ENCODE measurements at regions not wholly inside any gene's neighbourhood (a gene's known extent, or its start where the extent isn't known, plus 50 kb on each side); places are given as distances from the start of the nearest gene placed in this dataset.

- no peak for DNase-seq (ENCODE audit: low spot score)
Observed at GRCh38 chr14:22477569-22478194, 111.3 kb downstream of the DAD1 start.

DNA sequence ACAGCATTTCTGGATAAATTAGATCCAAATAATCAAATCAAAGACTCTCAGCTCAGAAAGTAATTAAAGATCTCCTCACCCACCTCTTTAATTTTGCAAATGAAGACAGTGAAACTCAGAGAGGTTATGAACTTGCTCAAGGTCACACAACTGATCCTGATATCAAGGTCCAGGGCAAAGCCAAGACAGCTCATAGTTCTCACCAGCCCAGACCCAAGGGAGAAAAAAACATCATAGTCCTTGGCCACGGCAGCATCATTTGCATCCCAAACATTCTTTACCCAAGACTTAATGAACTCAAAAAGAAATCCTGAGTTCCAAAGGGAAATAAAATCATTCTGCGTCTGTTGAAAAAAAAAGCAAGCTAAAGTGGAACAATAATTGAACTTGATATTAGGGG lies 112.1 kb downstream of the DAD1 start:
- DNase-seq (ENCODE audit: low spot score), result no peak

DNA sequence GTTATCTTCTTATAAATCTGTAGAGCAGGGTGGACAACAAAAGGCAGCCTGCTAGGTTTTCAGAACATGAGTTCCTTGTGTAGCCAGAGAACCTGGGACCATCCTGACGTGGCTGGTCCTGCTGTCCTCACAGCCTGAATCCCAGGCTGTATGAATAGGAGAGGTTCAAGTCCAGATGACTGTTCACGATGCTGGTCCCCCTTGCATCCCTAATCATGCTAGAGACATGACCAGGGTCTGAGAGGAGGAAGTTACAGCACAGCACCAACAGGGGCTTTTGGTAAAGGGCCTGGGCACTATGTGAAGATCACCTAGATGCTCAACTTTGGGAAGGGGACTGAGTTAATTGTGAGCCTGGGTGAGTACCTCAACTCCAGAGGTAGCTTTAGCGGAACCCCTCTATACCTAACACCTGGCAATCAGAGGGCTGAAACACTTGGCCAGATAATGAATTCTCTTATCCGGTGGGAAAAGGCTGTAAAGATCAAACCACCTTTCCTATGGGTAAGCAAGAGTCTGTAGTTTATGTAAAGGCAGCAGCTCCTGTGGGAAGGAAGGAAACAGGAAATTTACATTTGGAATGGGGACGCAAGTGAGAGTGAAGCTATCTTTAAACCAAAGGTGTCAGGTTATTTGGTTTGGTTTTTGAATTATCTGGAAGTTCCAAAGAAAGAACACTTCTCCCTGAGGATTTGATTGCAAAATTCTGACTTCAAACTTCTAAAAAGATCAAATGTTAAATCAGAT lies 112.8 kb downstream of the DAD1 start:
- DNase-seq (ENCODE audit: low spot score), result no peak

GRCh38 chr14:22475381-22475780 lies 113.6 kb downstream of the DAD1 start:
- DNase-seq (ENCODE audit: low spot score), result no peak

DNA sequence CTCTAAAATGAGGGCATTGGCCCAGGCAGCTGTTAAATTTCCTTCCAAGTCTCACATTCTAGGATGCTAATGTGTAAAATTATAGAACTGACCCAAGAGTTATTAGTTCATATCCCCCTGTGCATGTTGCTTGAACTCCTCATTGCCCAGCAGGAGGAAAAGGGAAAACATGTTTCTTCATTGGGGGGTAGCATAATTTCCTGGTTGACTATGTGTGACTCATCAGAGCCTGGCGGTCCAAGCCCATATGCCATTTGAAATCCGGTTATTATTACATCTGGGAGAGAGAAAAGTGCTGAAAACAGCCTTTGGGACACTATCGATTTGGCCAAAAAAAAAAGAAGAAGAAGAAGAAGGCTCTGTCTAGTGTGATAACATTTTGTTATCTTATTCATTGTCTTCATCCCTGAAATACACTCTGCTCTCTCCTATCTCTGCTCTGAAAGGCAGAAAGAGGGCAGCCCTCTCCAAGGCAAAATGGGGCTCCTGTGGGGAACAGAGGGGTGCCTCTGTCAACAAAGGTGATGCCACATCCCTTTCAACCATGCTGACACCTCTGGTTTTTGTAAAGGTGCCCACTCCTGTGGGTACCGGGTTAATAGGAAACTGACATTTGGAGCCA lies 114.2 kb downstream of the DAD1 start:
- DNase-seq (ENCODE audit: low spot score), result no peak

DNA sequence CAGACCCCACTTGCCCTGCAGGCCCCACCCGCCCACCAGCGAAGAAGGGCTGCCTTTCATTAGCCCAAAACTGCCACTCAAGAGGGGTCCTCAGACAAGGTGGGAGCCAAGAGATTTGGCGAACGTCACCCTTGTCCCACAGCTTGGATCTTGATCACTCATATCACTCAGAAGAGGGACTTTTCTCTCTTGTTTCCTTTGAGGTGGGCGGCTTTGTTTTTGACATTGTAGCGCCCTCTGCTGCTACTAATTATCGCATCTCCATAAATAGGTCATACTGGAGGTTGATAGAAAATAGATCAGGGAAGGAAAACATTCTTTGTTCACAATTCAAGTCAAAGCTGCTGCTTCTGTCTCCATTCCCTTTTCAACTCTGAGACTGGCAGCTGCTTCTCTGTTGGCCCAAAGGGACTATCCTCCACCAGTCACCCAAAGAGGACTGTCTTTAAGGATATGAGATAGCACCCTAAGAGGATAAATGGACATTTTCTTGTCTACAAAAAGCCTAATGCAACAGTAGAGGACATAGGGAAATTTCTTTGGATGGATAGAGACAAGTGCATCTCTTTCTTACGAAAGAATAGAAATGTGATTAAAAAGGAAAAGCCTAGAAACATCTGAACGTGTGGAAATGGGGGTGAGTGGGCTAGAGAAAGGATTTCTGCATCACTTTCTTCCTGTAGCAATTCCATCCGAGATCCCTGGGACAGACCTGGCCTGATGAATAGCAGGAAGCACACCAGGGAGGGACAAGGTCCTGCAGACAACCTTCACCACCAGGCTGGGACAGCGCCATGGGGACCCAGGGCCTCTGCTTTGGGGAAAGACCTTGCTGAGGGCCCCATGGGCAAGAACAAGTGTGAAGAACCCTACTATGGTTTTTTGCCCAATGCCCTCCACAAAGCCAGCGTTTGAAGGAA lies 115.8 kb downstream of the DAD1 start:
- peak; percentile 24 for DNase-seq (ENCODE audit: low spot score)

GRCh38 chr14:22472466-22472865 lies 116.6 kb downstream of the DAD1 start:
- no peak for DNase-seq (ENCODE audit: low spot score)

DNA sequence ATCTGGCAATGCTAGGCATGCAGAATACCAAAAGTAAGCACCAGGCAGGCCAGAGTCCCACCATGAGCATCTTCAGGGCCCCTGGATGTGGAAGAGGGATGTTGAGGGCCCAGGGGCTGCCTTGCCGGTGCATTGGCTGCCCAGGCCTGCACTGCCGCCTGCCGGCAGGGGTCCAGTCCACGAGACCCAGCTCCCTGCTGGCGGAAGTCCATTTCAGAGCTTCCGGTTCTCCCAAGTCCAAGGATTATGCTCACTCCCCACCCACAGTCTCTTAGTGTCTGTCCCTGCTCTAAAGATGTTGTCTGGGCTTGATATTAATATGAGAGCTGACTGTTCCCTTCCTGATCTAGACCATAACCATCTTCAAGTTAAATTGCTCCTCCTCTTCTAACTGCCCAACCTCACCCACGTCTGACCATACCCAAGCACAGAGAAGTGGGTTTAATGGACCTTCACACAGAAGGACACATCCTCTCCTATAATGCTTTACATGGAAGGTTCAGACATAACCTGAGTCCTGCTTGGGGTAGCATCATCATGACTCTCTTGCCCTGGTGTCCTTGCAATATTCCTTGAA lies 117.4 kb downstream of the DAD1 start:
- peak; percentile 25 for DNase-seq (ENCODE audit: low spot score)

- no peak for DNase-seq (ENCODE audit: low spot score)
Observed at GRCh38 chr14:22469538-22470303, 119.3 kb downstream of the DAD1 start.

DNA sequence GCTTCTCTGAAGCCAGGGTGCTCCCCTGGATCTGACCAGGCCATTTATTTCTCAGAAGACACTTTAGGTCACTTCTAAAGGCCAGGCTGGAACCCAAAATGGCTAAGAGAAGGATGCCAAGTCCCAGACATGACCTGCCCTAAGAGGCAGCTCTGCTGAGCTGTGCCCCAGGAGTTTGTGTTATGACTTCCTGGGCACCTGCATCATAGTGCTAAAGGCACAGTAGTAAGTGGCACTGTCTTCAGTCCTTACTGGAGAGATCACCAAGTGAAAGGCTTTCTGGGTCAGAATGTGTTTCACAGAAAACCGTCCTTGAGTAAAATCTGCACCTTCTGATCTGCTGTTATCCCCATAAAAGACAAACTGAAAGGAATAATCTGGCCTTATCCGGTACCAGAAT lies 120.2 kb downstream of the DAD1 start:
- no peak for DNase-seq (ENCODE audit: low spot score)

GRCh38 chr14:22466491-22466890 lies 122.5 kb downstream of the DAD1 start:
- no peak for DNase-seq (ENCODE audit: low spot score)

DNA sequence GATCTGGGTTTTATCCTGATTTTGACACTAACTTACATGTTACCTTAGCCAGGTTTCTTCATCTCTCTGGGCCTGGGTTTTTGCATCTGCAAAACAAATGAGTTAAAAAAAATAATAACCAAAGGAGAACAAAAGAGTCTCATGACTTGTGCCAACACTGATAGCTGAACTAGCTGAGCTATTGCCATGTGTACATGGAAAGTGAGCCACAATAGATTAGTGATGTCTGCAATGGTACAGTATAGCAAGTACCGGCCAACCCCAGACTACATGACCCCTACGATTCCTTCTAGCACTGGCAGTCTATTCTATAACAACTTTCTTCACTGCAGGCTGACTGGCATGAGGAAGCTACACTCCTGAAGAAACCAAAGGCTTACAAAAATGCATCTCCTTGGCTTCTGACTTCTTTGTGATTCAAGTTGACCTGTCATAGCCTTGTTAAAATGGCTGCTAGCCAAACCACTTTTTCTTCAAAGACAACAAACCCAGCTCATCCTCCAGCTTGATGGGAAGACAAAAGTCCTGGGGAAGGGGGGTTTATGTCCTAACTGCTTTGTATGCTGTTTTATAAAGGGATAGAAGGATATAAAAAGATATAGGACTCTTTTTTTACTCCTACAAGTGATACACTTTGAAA lies 123.7 kb downstream of the DAD1 start:
- no peak for DNase-seq (ENCODE audit: low spot score)

DNA sequence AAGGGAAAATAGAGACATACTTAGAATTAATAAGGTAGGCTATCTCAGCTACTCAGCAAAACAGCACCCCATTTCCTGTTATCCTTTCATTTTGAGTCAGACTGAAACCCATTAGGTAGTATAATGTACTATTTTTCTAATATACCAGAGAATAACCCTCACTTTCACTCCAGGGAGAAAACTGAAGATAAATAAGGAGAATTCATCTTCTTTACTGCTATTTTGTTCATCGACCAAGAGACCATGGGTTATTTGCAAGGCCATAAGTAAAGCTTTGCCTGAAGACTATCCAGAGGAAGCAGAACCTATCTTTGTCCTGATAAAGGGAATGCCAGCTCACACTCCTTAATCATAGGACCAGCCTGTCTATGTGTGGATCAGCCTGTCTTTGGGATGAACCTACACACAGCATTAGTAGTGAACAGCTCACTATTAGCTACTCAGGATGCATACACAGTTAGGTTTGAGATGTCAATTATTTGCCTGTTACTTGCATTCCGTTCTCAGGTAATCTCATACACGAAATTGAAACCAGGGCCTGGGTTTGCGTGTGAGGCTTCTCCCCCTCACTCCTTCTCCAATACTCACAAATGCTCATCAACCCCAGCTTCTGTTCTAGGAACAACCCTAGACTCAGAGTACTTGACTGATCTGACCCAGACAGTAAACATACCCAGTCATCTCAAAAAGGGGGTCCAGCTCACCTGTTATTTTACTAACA lies 124.4 kb downstream of the DAD1 start:
- no peak for DNase-seq (ENCODE audit: low spot score)

GRCh38 chr14:22463763-22464173 lies 125.3 kb downstream of the DAD1 start:
- DNase-seq (ENCODE audit: low spot score), result no peak

GRCh38 chr14:22462923-22463322 lies 126.1 kb downstream of the DAD1 start:
- DNase-seq (ENCODE audit: low spot score), result no peak

- DNase-seq (ENCODE audit: low spot score), result no peak
Observed at GRCh38 chr14:22460461-22461195, 128.4 kb downstream of the DAD1 start.

GRCh38 chr14:22458737-22459136 lies 130.3 kb downstream of the DAD1 start:
- DNase-seq (ENCODE audit: low spot score), result no peak

- DNase-seq (ENCODE audit: low spot score), result no peak
Observed at GRCh38 chr14:22456998-22457594, 131.9 kb downstream of the DAD1 start.

DNA sequence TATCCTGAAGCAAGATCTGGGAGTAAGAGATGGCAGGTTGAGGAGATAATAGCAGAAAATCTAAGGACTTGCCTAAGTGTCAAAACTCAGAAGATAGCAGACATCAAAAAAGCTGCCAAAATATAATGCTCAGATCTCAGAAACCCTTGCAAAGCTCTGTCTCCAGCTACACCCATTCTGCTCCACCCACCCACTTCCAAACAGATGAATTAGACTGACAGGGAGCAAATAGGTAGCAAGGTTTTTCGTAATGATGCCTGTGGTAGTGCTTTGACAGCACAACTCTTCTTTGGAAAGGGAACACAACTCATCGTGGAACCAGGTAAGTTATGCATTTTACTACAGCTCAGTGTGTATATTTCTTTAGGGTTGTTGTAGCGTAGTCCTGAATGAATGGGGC lies 132.6 kb downstream of the DAD1 start:
- no peak for DNase-seq (ENCODE audit: low spot score)

Measured in AG08396 (cell line).